ENCODE measurements at regions not wholly inside any gene's neighbourhood (a gene's known extent, or its start where the extent isn't known, plus 50 kb on each side); places are given as distances from the start of the nearest gene placed in this dataset.

- H3K4me3 Mint-ChIP-seq (ENCODE audit: unreplicated experiment) = no peak overlapping the region
- H3K9me3 Mint-ChIP-seq (ENCODE audit: unreplicated experiment) = no peaks in the 10 kb centered on the region
- H3K9me3 ChIP-seq = no peaks in the 10 kb centered on the region
- no peaks in the 10 kb centered on the region for H3K4me1 Mint-ChIP-seq (ENCODE audit: low read depth, unreplicated experiment)
- no peak for DNase-seq
- H3K36me3 ChIP-seq (ENCODE audit: control insufficient read depth, insufficient read depth, low read length) = no peaks in the 10 kb centered on the region
- no peaks in the 10 kb centered on the region for H3K4me1 ChIP-seq
- BruUV-seq (replicated peaks) = no TSS peak
- H3K36me3 Mint-ChIP-seq (ENCODE audit: insufficient read depth, unreplicated experiment) = no peaks in the 10 kb centered on the region
- ChIA-PET POLR2A (no interaction called here), CTCF (no interaction called here)
- intact Hi-C loops (cut with micrococcal nuclease; ENCODE audit: unreplicated experiment) = no loop called here
- H3K27me3 ChIP-seq (replicated peaks; ENCODE audit: control insufficient read depth, insufficient read depth, low read length) = no peaks in the 10 kb centered on the region
- no peak for TF ChIP-seq CTCF (IDR thresholded peaks at IDR 0.05; ENCODE audit: insufficient read depth in 1 of 2, low read depth in 1 of 2, low read length in 1 of 2, severe bottlenecking in 1 of 2, unreplicated experiment in 1 of 2)
- no peak overlapping the region for H3K27ac Mint-ChIP-seq (ENCODE audit: unreplicated experiment)
- H3K4me3 ChIP-seq (ENCODE audit: low read depth, low read length) = no peak overlapping the region
- no peaks in the 10 kb centered on the region for H3K27me3 Mint-ChIP-seq (ENCODE audit: insufficient read depth, unreplicated experiment)
Observed at GRCh38 chr11:24161587-24161986, 335.3 kb upstream of the LUZP2 start.

GRCh38 chr11:24163146-24163545 is 333.7 kb upstream of the LUZP2 start:
- BruUV-seq (replicated peaks) = no TSS peak
- intact Hi-C loops (cut with micrococcal nuclease; ENCODE audit: unreplicated experiment) = no loop called here
- no peak overlapping the region for H3K27ac Mint-ChIP-seq (ENCODE audit: unreplicated experiment)
- no peaks in the 10 kb centered on the region for H3K27me3 Mint-ChIP-seq (ENCODE audit: insufficient read depth, unreplicated experiment)
- no peak overlapping the region for H3K4me3 ChIP-seq (ENCODE audit: low read depth, low read length)
- H3K36me3 ChIP-seq (ENCODE audit: control insufficient read depth, insufficient read depth, low read length) = no peaks in the 10 kb centered on the region
- no peaks in the 10 kb centered on the region for H3K9me3 ChIP-seq
- DNase-seq = no peak
- H3K9me3 Mint-ChIP-seq (ENCODE audit: unreplicated experiment) = no peaks in the 10 kb centered on the region
- no peak overlapping the region for H3K4me3 Mint-ChIP-seq (ENCODE audit: unreplicated experiment)
- H3K36me3 Mint-ChIP-seq (ENCODE audit: insufficient read depth, unreplicated experiment) = no peaks in the 10 kb centered on the region
- POLR2A ChIA-PET = no interaction called here
- CTCF ChIA-PET = no interaction called here
- no peak for TF ChIP-seq CTCF (IDR thresholded peaks at IDR 0.05; ENCODE audit: insufficient read depth in 1 of 2, low read depth in 1 of 2, low read length in 1 of 2, severe bottlenecking in 1 of 2, unreplicated experiment in 1 of 2)
- no peaks in the 10 kb centered on the region for H3K27me3 ChIP-seq (replicated peaks; ENCODE audit: control insufficient read depth, insufficient read depth, low read length)
- H3K4me1 Mint-ChIP-seq (ENCODE audit: low read depth, unreplicated experiment) = no peaks in the 10 kb centered on the region
- H3K4me1 ChIP-seq = no peaks in the 10 kb centered on the region

- intact Hi-C loops (cut with micrococcal nuclease; ENCODE audit: unreplicated experiment) = no loop called here
- ChIA-PET POLR2A (no interaction called here), CTCF (no interaction called here)
- Histone ChIP-seq H3K27me3 (replicated peaks; ENCODE audit: control insufficient read depth, insufficient read depth, low read length) (no peaks in the 10 kb centered on the region), H3K4me3 (ENCODE audit: low read depth, low read length) (no peak overlapping the region), H3K36me3 (ENCODE audit: control insufficient read depth, insufficient read depth, low read length) (no peaks in the 10 kb centered on the region), H3K9me3 (no peaks in the 10 kb centered on the region), H3K4me1 (no peaks in the 10 kb centered on the region)
- Mint-ChIP-seq H3K4me3 (ENCODE audit: unreplicated experiment) (no peak overlapping the region), H3K36me3 (ENCODE audit: insufficient read depth, unreplicated experiment) (no peaks in the 10 kb centered on the region), H3K9me3 (ENCODE audit: unreplicated experiment) (no peaks in the 10 kb centered on the region), H3K4me1 (ENCODE audit: low read depth, unreplicated experiment) (no peaks in the 10 kb centered on the region), H3K27me3 (ENCODE audit: insufficient read depth, unreplicated experiment) (no peaks in the 10 kb centered on the region), H3K27ac (ENCODE audit: unreplicated experiment) (no peak overlapping the region)
- no peak for TF ChIP-seq CTCF (IDR thresholded peaks at IDR 0.05; ENCODE audit: insufficient read depth in 1 of 2, low read depth in 1 of 2, low read length in 1 of 2, severe bottlenecking in 1 of 2, unreplicated experiment in 1 of 2)
- DNase-seq = no peak
- BruUV-seq (replicated peaks) = no TSS peak
Observed at GRCh38 chr11:24163841-24164240, 333.0 kb upstream of the LUZP2 start.
